Astrocyte (in vitro differentiated cells and primary cell): ENCODE measurements at regions not wholly inside any gene's neighbourhood (a gene's known extent, or its start where the extent isn't known, plus 50 kb on each side); places are given as distances from the start of the nearest gene placed in this dataset.

Experiments used
- DNase-seq: peaks from one replicate; pipeline ENCODE4 v3.0.0-alpha.2; 2010; ENCODE audit warnings: low read depth
- FAIRE-seq: peaks from 2 replicates; lab custom pipeline; 2011; peaks lifted over from hg19 to GRCh38; lab: Jason Lieb, UNC
- H2AFZ ChIP-seq: 2 replicates; pipeline ENCODE4 v1.6.0; 2012; ENCODE audit warnings: low read depth, low read length, inconsistent platforms
- H3K27ac ChIP-seq: 2 replicates; pipeline ENCODE4 v1.5.1; 2011; ENCODE audit warnings: low read depth, low read length, inconsistent platforms
- H3K27me3 ChIP-seq: 2 replicates; pipeline ENCODE4 v1.6.0; 2011; ENCODE audit warnings: low read length, inconsistent platforms; ENCODE audit not compliant: insufficient read depth
- H3K36me3 ChIP-seq: 2 replicates; pipeline ENCODE4 v1.5.1; 2011; ENCODE audit warnings: low read length, inconsistent platforms; ENCODE audit not compliant: insufficient read depth
- H3K4me1 ChIP-seq: 2 replicates; pipeline ENCODE4 v1.5.1; 2011; ENCODE audit warnings: low read length, inconsistent platforms; ENCODE audit not compliant: insufficient read depth
- H3K4me2 ChIP-seq: 2 replicates; pipeline ENCODE4 v1.6.0; 2012; ENCODE audit warnings: low read length, inconsistent platforms
- H3K4me3 ChIP-seq: 2 replicates; pipeline ENCODE4 v1.5.1; 2011; ENCODE audit warnings: low read depth, mild to moderate bottlenecking, low read length, inconsistent platforms; ENCODE audit not compliant: insufficient read depth
- H3K79me2 ChIP-seq: 2 replicates; pipeline ENCODE4 v1.6.0; 2012; ENCODE audit warnings: mild to moderate bottlenecking, low read length, inconsistent platforms; ENCODE audit not compliant: insufficient read depth
- H3K9ac ChIP-seq: 2 replicates; pipeline ENCODE4 v1.6.0; 2012; ENCODE audit warnings: mild to moderate bottlenecking, low read length, inconsistent platforms
- H3K9me3 ChIP-seq: 2 replicates; pipeline ENCODE4 v1.5.1; 2012; ENCODE audit warnings: low read depth, mild to moderate bottlenecking, low read length, inconsistent platforms; ENCODE audit not compliant: insufficient read depth
- H4K20me1 ChIP-seq: 2 replicates; pipeline ENCODE4 v1.6.0; 2012; ENCODE audit warnings: low read length, inconsistent platforms; ENCODE audit not compliant: insufficient read depth
- H3K27ac Mint-ChIP-seq: one replicate; pipeline ENCODE4 v1.8.0; 2021; ENCODE audit warnings: mild to moderate bottlenecking, mixed read lengths; ENCODE audit not compliant: unreplicated experiment
- H3K27me3 Mint-ChIP-seq: one replicate; pipeline ENCODE4 v1.8.0; 2021; ENCODE audit warnings: low read depth, mixed read lengths; ENCODE audit not compliant: unreplicated experiment
- H3K36me3 Mint-ChIP-seq: one replicate; pipeline ENCODE4 v1.8.0; 2021; ENCODE audit warnings: low read depth, mixed read lengths; ENCODE audit not compliant: unreplicated experiment
- H3K4me1 Mint-ChIP-seq: one replicate; pipeline ENCODE4 v1.8.0; 2021; ENCODE audit warnings: low read depth, mixed read lengths; ENCODE audit not compliant: unreplicated experiment
- H3K4me3 Mint-ChIP-seq: one replicate; pipeline ENCODE4 v1.8.0; 2021; ENCODE audit warnings: mild to moderate bottlenecking, moderate library complexity, mixed read lengths; ENCODE audit not compliant: unreplicated experiment
- H3K9me3 Mint-ChIP-seq: one replicate; pipeline ENCODE4 v1.8.0; 2021; ENCODE audit warnings: mild to moderate bottlenecking, mixed read lengths; ENCODE audit not compliant: unreplicated experiment
- CTCF ChIP-seq: IDR thresholded peaks from 2 replicates; pipeline ENCODE4 v1.5.1; 2011; ENCODE audit warnings: low read depth, mild to moderate bottlenecking, inconsistent platforms, low read length, moderate library complexity; ENCODE audit not compliant: insufficient read depth
- EZH2 ChIP-seq: IDR thresholded peaks from 2 replicates; pipeline ENCODE4 v1.6.1; 2012; ENCODE audit warnings: mild to moderate bottlenecking, low read length, inconsistent platforms; ENCODE audit not compliant: insufficient read depth

- no peak for TF ChIP-seq CTCF
- no peak for TF ChIP-seq EZH2
- peaks cover 41% of the 10 kb centered on the region for H3K4me1 Mint-ChIP-seq
- no peak overlapping the region for H3K4me3 Mint-ChIP-seq
- Histone ChIP-seq H3K9ac (peak overlapping the region; percentile 37), H3K4me1 (peaks cover 42% of the 10 kb centered on the region), H3K4me2 (peak overlapping the region; percentile 76), H4K20me1 (no peaks in the 10 kb centered on the region), H3K36me3 (no peaks in the 10 kb centered on the region), H3K27ac (peak overlapping the region; percentile 78), H3K4me3 (peak overlapping the region; percentile 15), H3K79me2 (no peaks in the 10 kb centered on the region), H2AFZ (no peak overlapping the region), H3K9me3 (no peaks in the 10 kb centered on the region), H3K27me3 (no peaks in the 10 kb centered on the region)
- no peaks in the 10 kb centered on the region for H3K27me3 Mint-ChIP-seq
- DNase-seq: peak; percentile 65
- H3K9me3 Mint-ChIP-seq: no peaks in the 10 kb centered on the region
- H3K36me3 Mint-ChIP-seq: no peaks in the 10 kb centered on the region
- H3K27ac Mint-ChIP-seq: peak overlapping the region; percentile 87
- no peak for FAIRE-seq
These were observed 108.6 kb upstream of the ERRFI1 start for GRCh38 chr1:8134546-8135235.

- Histone ChIP-seq H3K79me2 (no peaks in the 10 kb centered on the region), H3K27me3 (no peaks in the 10 kb centered on the region), H3K36me3 (no peaks in the 10 kb centered on the region), H4K20me1 (no peaks in the 10 kb centered on the region), H3K4me3 (peak overlapping the region; percentile 15), H3K9me3 (no peaks in the 10 kb centered on the region), H2AFZ (no peak overlapping the region), H3K27ac (peak overlapping the region; percentile 78), H3K9ac (peak overlapping the region; percentile 41), H3K4me1 (peaks cover 42% of the 10 kb centered on the region), H3K4me2 (peak overlapping the region; percentile 76)
- no peaks in the 10 kb centered on the region for H3K36me3 Mint-ChIP-seq
- H3K4me3 Mint-ChIP-seq: peak overlapping the region; percentile 7
- no peaks in the 10 kb centered on the region for H3K27me3 Mint-ChIP-seq
- peak; percentile 98 for DNase-seq
- peak overlapping the region; percentile 87 for H3K27ac Mint-ChIP-seq
- TF ChIP-seq CTCF (no peak), EZH2 (no peak)
- H3K9me3 Mint-ChIP-seq: no peaks in the 10 kb centered on the region
- peaks cover 41% of the 10 kb centered on the region for H3K4me1 Mint-ChIP-seq
- no peak for FAIRE-seq
These were observed 107.7 kb upstream of the ERRFI1 start for GRCh38 chr1:8133657-8134430.
